ENCODE measurements at regions not wholly inside any gene's neighbourhood (a gene's known extent, or its start where the extent isn't known, plus 50 kb on each side); places are given as distances from the start of the nearest gene placed in this dataset.

GRCh38 chr14:87233266-87233665, 759.7 kb downstream of the GALC start:
- 0% methylated on average over 2 of the region's 2 CpGs for WGBS (ENCODE audit: low lambda C conversion rate)
- in situ Hi-C loops (cut with HindIII; ENCODE audit: extremely low pct_ligation_motif_present, low pct_unique_long_range_greater_than_20kb) = no loop called here

GRCh38 chr14:87231336-87232026, 761.5 kb downstream of the GALC start:
- WGBS (ENCODE audit: low lambda C conversion rate) = 2% methylated on average over 2 of the region's 3 CpGs
- intact Hi-C loops (cut with micrococcal nuclease; ENCODE audit: unreplicated experiment) = no loop called here
- H3K4me3 ChIP-seq (replicated peaks in 1 of 3; ENCODE audit: insufficient read depth in 1 of 3, low read depth in 2 of 3, low read length in 3 of 3) = no peak overlapping the region
- no peak overlapping the region for H3K4me2 ChIP-seq (ENCODE audit: low read depth, low read length)
- no peak overlapping the region for H2AFZ ChIP-seq (ENCODE audit: low read length)
- in situ Hi-C loops (cut with HindIII; ENCODE audit: extremely low pct_ligation_motif_present, low pct_unique_long_range_greater_than_20kb) = no loop called here
- no TSS peak for BruUV-seq (replicated peaks)
- no peak for TF ChIP-seq ZBTB10 (CRISPR knock-in tag; IDR thresholded peaks at IDR 0.05; ENCODE audit: borderline replicate concordance)
- TF ChIP-seq ZNF792 (CRISPR knock-in tag; IDR thresholded peaks at IDR 0.05) = no peak
- no peak for TF ChIP-seq CREB3 (CRISPR knock-in tag; IDR thresholded peaks at IDR 0.05)
- TF ChIP-seq HIC2 (CRISPR knock-in tag; IDR thresholded peaks at IDR 0.05; ENCODE audit: low read depth) = no peak
- TF ChIP-seq ZNF33B (CRISPR knock-in tag; IDR thresholded peaks at IDR 0.05) = no peak
- TF ChIP-seq PHF21A (CRISPR knock-in tag; IDR thresholded peaks at IDR 0.05) = no peak
- TF ChIP-seq ZFAT (CRISPR knock-in tag; conservative IDR thresholded peaks at IDR 0.05) = no peak
- TF ChIP-seq CHD2 (IDR thresholded peaks at IDR 0.05; ENCODE audit: low read depth, low read length) = no peak
- POLR2A ChIA-PET = no interaction called here
- FAIRE-seq = no peak
- no peak for DNase-seq (ENCODE audit: low spot score)
- H3K9ac ChIP-seq (ENCODE audit: insufficient read depth, low read depth, low read length) = no peak overlapping the region
- ATAC-seq = no peak
- no peaks in the 10 kb centered on the region for H4K20me1 ChIP-seq (ENCODE audit: insufficient read depth, low read length)
- CTCF ChIA-PET (ENCODE audit: low intra/inter-chr PET ratio, low total read pairs) = no interaction called here
- no peaks in the 10 kb centered on the region for H3K36me3 ChIP-seq (replicated peaks in 1 of 2; ENCODE audit: control insufficient read depth in 1 of 2, insufficient read depth in 2 of 2, low read length in 2 of 2)
- peaks cover 54% of the 10 kb centered on the region for H3K9me3 ChIP-seq (ENCODE audit: low read length)
- no peaks in the 10 kb centered on the region for H3K79me2 ChIP-seq (ENCODE audit: insufficient read depth, low read length)
- H3K4me1 ChIP-seq (ENCODE audit: insufficient read depth, low read length) = no peaks in the 10 kb centered on the region
- no peak overlapping the region for H3K27ac ChIP-seq (ENCODE audit: extremely low read length, insufficient read depth, low read length)
- H3K27me3 ChIP-seq (ENCODE audit: control insufficient read depth in 1 of 2, insufficient read depth in 2 of 2, low read length in 2 of 2) = no peaks in the 10 kb centered on the region

More at GRCh38 chr14:87233266-87233665, 759.7 kb downstream of the GALC start:
- ChIA-PET POLR2A (no interaction called here), CTCF (ENCODE audit: low intra/inter-chr PET ratio, low total read pairs) (no interaction called here)
- DNase-seq (ENCODE audit: low spot score) (no peak), FAIRE-seq (no peak), ATAC-seq (no peak)
- H3K36me3 ChIP-seq (replicated peaks in 1 of 2; ENCODE audit: control insufficient read depth in 1 of 2, insufficient read depth in 2 of 2, low read length in 2 of 2) = no peaks in the 10 kb centered on the region
- H4K20me1 ChIP-seq (ENCODE audit: insufficient read depth, low read length) = no peaks in the 10 kb centered on the region
- H3K9me3 ChIP-seq (ENCODE audit: low read length) = peaks cover 37% of the 10 kb centered on the region
- H3K9ac ChIP-seq (ENCODE audit: insufficient read depth, low read depth, low read length) = no peak overlapping the region
- intact Hi-C loops (cut with micrococcal nuclease; ENCODE audit: unreplicated experiment) = no loop called here
- H3K4me2 ChIP-seq (ENCODE audit: low read depth, low read length) = no peak overlapping the region
- TF ChIP-seq ZNF660 (CRISPR knock-in tag; IDR thresholded peaks at IDR 0.05; ENCODE audit: borderline replicate concordance, low read depth) = no peak
- no peak for TF ChIP-seq NFKB2 (CRISPR knock-in tag; IDR thresholded peaks at IDR 0.05; ENCODE audit: borderline replicate concordance)
- TF ChIP-seq ZIK1 (CRISPR knock-in tag; IDR thresholded peaks at IDR 0.05; ENCODE audit: borderline replicate concordance, low read depth) = no peak
- no peak for TF ChIP-seq PRPF4 (IDR thresholded peaks at IDR 0.05; ENCODE audit: low read depth, low read length, poor library complexity, severe bottlenecking)
- no peak for TF ChIP-seq MED1 (CRISPR knock-in tag; IDR thresholded peaks at IDR 0.05)
- no peak for TF ChIP-seq ZFP41 (CRISPR knock-in tag; IDR thresholded peaks at IDR 0.05; ENCODE audit: borderline replicate concordance)
- TF ChIP-seq E2F5 (CRISPR knock-in tag; conservative IDR thresholded peaks at IDR 0.05) = no peak
- H3K27me3 ChIP-seq (ENCODE audit: control insufficient read depth in 1 of 2, insufficient read depth in 2 of 2, low read length in 2 of 2) = no peaks in the 10 kb centered on the region
- no peaks in the 10 kb centered on the region for H3K79me2 ChIP-seq (ENCODE audit: insufficient read depth, low read length)
- H3K4me1 ChIP-seq (ENCODE audit: insufficient read depth, low read length) = no peaks in the 10 kb centered on the region
- H2AFZ ChIP-seq (ENCODE audit: low read length) = no peak overlapping the region
- no peak overlapping the region for H3K27ac ChIP-seq (ENCODE audit: extremely low read length, insufficient read depth, low read length)
- BruUV-seq (replicated peaks) = no TSS peak
- H3K4me3 ChIP-seq (replicated peaks in 1 of 3; ENCODE audit: insufficient read depth in 1 of 3, low read depth in 2 of 3, low read length in 3 of 3) = no peak overlapping the region
